ENCODE measurements at regions not wholly inside any gene's neighbourhood (a gene's known extent, or its start where the extent isn't known, plus 50 kb on each side); places are given as distances from the start of the nearest gene placed in this dataset.

GRCh38 chr2:18834341-18834740 is 245.0 kb upstream of the NT5C1B start:
- TF ChIP-seq CTCF (IDR thresholded peaks at IDR 0.05; ENCODE audit: insufficient read depth, low read depth, low read length), result no peak
- H3K4me3 ChIP-seq (ENCODE audit: low read depth, low read length), result no peak overlapping the region
- no peak for DNase-seq (ENCODE audit: low read depth)

- no peak for TF ChIP-seq CTCF (IDR thresholded peaks at IDR 0.05; ENCODE audit: insufficient read depth, low read depth, low read length)
- no peak for DNase-seq (ENCODE audit: low read depth)
- no peak overlapping the region for H3K4me3 ChIP-seq (ENCODE audit: low read depth, low read length)
These were observed 244.6 kb upstream of the NT5C1B start for GRCh38 chr2:18833941-18834340.

GRCh38 chr2:18831916-18832510 is 242.6 kb upstream of the NT5C1B start:
- H3K4me3 ChIP-seq (ENCODE audit: low read depth, low read length), result no peak overlapping the region
- no peak for TF ChIP-seq CTCF (IDR thresholded peaks at IDR 0.05; ENCODE audit: insufficient read depth, low read depth, low read length)
- peak; percentile 64 for DNase-seq (ENCODE audit: low read depth)

- no peak for TF ChIP-seq CTCF (IDR thresholded peaks at IDR 0.05; ENCODE audit: insufficient read depth, low read depth, low read length)
- DNase-seq (ENCODE audit: low read depth), result peak; percentile 8
- no peak overlapping the region for H3K4me3 ChIP-seq (ENCODE audit: low read depth, low read length)
These were observed 241.6 kb upstream of the NT5C1B start for GRCh38 chr2:18830962-18831361.

GRCh38 chr2:18829976-18830375 is 240.6 kb upstream of the NT5C1B start:
- TF ChIP-seq CTCF (IDR thresholded peaks at IDR 0.05; ENCODE audit: insufficient read depth, low read depth, low read length), result no peak
- H3K4me3 ChIP-seq (ENCODE audit: low read depth, low read length), result no peak overlapping the region
- DNase-seq (ENCODE audit: low read depth), result peak; percentile 9

GRCh38 chr2:18829251-18829902 is 240.0 kb upstream of the NT5C1B start:
- no peak overlapping the region for H3K4me3 ChIP-seq (ENCODE audit: low read depth, low read length)
- no peak for TF ChIP-seq CTCF (IDR thresholded peaks at IDR 0.05; ENCODE audit: insufficient read depth, low read depth, low read length)
- DNase-seq (ENCODE audit: low read depth), result peak; percentile 41

GRCh38 chr2:18828296-18828695 is 238.9 kb upstream of the NT5C1B start:
- no peak for TF ChIP-seq CTCF (IDR thresholded peaks at IDR 0.05; ENCODE audit: insufficient read depth, low read depth, low read length)
- DNase-seq (ENCODE audit: low read depth), result no peak
- no peak overlapping the region for H3K4me3 ChIP-seq (ENCODE audit: low read depth, low read length)

Data from fibroblast of villous mesenchyme (primary cell).